IMR-90 (cell line): ENCODE measurements at regions not wholly inside any gene's neighbourhood (a gene's known extent, or its start where the extent isn't known, plus 50 kb on each side); places are given as distances from the start of the nearest gene placed in this dataset.

Source experiments
- ATAC-seq: fragments of 200-7000 bp; cut with Tn5 transposase; 2 replicates; pipeline ENCODE4 v1.9.1; 2020; ENCODE audit warnings: low read depth, mild to moderate bottlenecking, moderate library complexity
- BruUV-seq: library from RNA; stranded (reverse); fragments of 400-500 nt; replicated peaks from 2 replicates; lab custom pipeline; 2021; lab: Mats Ljungman, UMichigan
- CTCF ChIA-PET: fragments of 300-600 bp; formaldehyde crosslinking; extraction: SDS; loops from one replicate; lab custom pipeline; 2021; ENCODE audit warnings: antibody characterized with exemption; lab: Yijun Ruan, JAX
- POLR2A ChIA-PET: fragments of 300-600 bp; sonication (Branson Sonifier 250); formaldehyde crosslinking; loops from one replicate; lab custom pipeline; 2022; ENCODE audit warnings: antibody characterized with exemption; ENCODE audit not compliant: unreplicated experiment; lab: Charles Lee
- DNase-seq: peaks from one replicate; pipeline ENCODE4 v3.0.0; 2013
- H2AFZ ChIP-seq: replicated peaks from 2 replicates; pipeline ENCODE3; 2013; ENCODE audit warnings: low read length, mild to moderate bottlenecking; ENCODE audit not compliant: poor library complexity
- H2AK5ac ChIP-seq: 2 replicates; pipeline ENCODE4 v1.6.1; 2013; ENCODE audit warnings: low read depth, low read length, inconsistent platforms
- H2AK9ac ChIP-seq: replicated peaks from 2 replicates; pipeline ENCODE3; 2013; ENCODE audit warnings: mild to moderate bottlenecking, low read depth, low read length, moderate library complexity; ENCODE audit not compliant: poor library complexity
- H2BK120ac ChIP-seq: 2 replicates; pipeline ENCODE4 v1.6.1; 2013; ENCODE audit warnings: low read depth, low read length, inconsistent platforms
- H2BK15ac ChIP-seq: 3 replicates; pipeline ENCODE4 v1.6.1; 2013; ENCODE audit warnings: low read depth, low read length, inconsistent platforms
- H2BK20ac ChIP-seq: 2 replicates; pipeline ENCODE4 v1.6.1; 2013; ENCODE audit warnings: low read depth, mild to moderate bottlenecking, inconsistent platforms, low read length, moderate library complexity
- H2BK5ac ChIP-seq: 2 replicates; pipeline ENCODE4 v1.6.1; 2013; ENCODE audit warnings: mild to moderate bottlenecking, low read depth, low read length, inconsistent platforms; ENCODE audit not compliant: poor library complexity, severe bottlenecking
- H3K14ac ChIP-seq: replicated peaks from 2 replicates; pipeline ENCODE4 v1.6.1; 2013; ENCODE audit warnings: low read depth, low read length, inconsistent platforms
- H3K18ac ChIP-seq: 2 replicates; pipeline ENCODE4 v1.6.1; 2013; ENCODE audit warnings: low read depth, low read length, control low read depth
- H3K23ac ChIP-seq: 2 replicates; pipeline ENCODE4 v1.6.1; 2013; ENCODE audit warnings: low read depth, low read length, inconsistent platforms
- H3K27ac ChIP-seq: 2 replicates; pipeline ENCODE4 v1.5.1; 2013; ENCODE audit warnings: mild to moderate bottlenecking, control low read depth, low read length; ENCODE audit not compliant: insufficient read depth
- H3K27me3 ChIP-seq: 2 replicates; pipeline ENCODE4 v1.6.1; 2013; ENCODE audit warnings: low read length; ENCODE audit not compliant: control insufficient read depth, insufficient read depth
- H3K36me3 ChIP-seq: 2 replicates; pipeline ENCODE4 v1.6.1; 2013; ENCODE audit warnings: low read length, mixed read lengths; ENCODE audit not compliant: control insufficient read depth, insufficient read depth
- H3K4ac ChIP-seq: 2 replicates; pipeline ENCODE4 v1.6.1; 2013; ENCODE audit warnings: low read depth, low read length, inconsistent platforms
- H3K4me1 ChIP-seq: 2 replicates; pipeline ENCODE4 v1.6.1; 2013; ENCODE audit warnings: low read length, mixed read lengths; ENCODE audit not compliant: control insufficient read depth, insufficient read depth
- H3K4me2 ChIP-seq: 2 replicates; pipeline ENCODE4 v1.6.1; 2013; ENCODE audit warnings: low read depth, mild to moderate bottlenecking, control low read depth, low read length, moderate library complexity
- H3K4me3 ChIP-seq: 2 replicates; pipeline ENCODE4 v1.5.1; 2013; ENCODE audit warnings: low read depth, mild to moderate bottlenecking, control low read depth, low read length, moderate library complexity; ENCODE audit not compliant: insufficient read depth
- H3K56ac ChIP-seq: 2 replicates; pipeline ENCODE4 v1.6.1; 2013; ENCODE audit warnings: low read length, inconsistent platforms; ENCODE audit not compliant: insufficient read depth; ENCODE audit errors: extremely low read depth
- H3K79me1 ChIP-seq, 2 experiments: 2 replicates each; pipeline ENCODE4 v1.6.1; 2013; ENCODE audit warnings: low read length in 2 of 2, inconsistent platforms in 1 of 2, low read depth in 1 of 2
- H3K9ac ChIP-seq: 2 replicates; pipeline ENCODE4 v1.6.1; 2013; ENCODE audit warnings: low read depth, low read length, control low read depth
- H3K9me1 ChIP-seq: 2 replicates; pipeline ENCODE4 v1.6.1; 2013; ENCODE audit warnings: low read length, inconsistent platforms; ENCODE audit not compliant: insufficient read depth
- H3K9me3 ChIP-seq: 2 replicates; pipeline ENCODE4 v1.6.1; 2013; ENCODE audit warnings: low read length; ENCODE audit not compliant: control insufficient read depth, insufficient read depth
- H4K20me1 ChIP-seq: 2 replicates; pipeline ENCODE4 v1.6.1; 2013; ENCODE audit warnings: low read length, inconsistent platforms; ENCODE audit not compliant: insufficient read depth
- H4K5ac ChIP-seq: 2 replicates; pipeline ENCODE4 v1.6.1; 2013; ENCODE audit warnings: mild to moderate bottlenecking, low read depth, low read length, control low read depth
- H4K8ac ChIP-seq, 2 experiments: 2 replicates each; pipeline ENCODE4 v1.6.1; 2013; ENCODE audit warnings: low read depth in 2 of 2, low read length in 2 of 2, control low read depth in 1 of 2, inconsistent platforms in 1 of 2
- H4K91ac ChIP-seq: 2 replicates; pipeline ENCODE4 v1.6.1; 2013; ENCODE audit warnings: low read depth, low read length, inconsistent platforms; ENCODE audit not compliant: insufficient read depth
- ELK1 ChIP-seq: fragments of 150-350 bp; IDR thresholded peaks from 2 replicates; pipeline ENCODE4 v1.6.1; 2016; ENCODE audit warnings: low read depth, mild to moderate bottlenecking, low read length, moderate library complexity, borderline replicate concordance
- MAFK ChIP-seq: IDR thresholded peaks from 2 replicates; pipeline ENCODE4 v1.6.1; 2012; ENCODE audit warnings: low read depth, low read length, improper control_type of control experiment
- MXI1 ChIP-seq: IDR thresholded peaks from 2 replicates; pipeline ENCODE4 v1.6.1; 2012; ENCODE audit warnings: low read depth, mild to moderate bottlenecking, low read length, moderate library complexity, borderline replicate concordance
- RFX5 ChIP-seq: IDR thresholded peaks from 2 replicates; pipeline ENCODE4 v1.8.0; 2012; ENCODE audit warnings: low read depth, mild to moderate bottlenecking, low read length, moderate library complexity
- WGBS, 2 experiments: methylation state at CpG; one replicate each; pipeline versions ENCODE4 v1.1.5 to v1.1.7; 2013; ENCODE audit warnings: missing lambda C conversion rate in 2 of 2; ENCODE audit not compliant: insufficient read length in 1 of 2; ENCODE audit errors: extremely low coverage in 2 of 2; 5-methylcytosine and 5-hydroxymethylcytosine counted together
- dilution Hi-C: fragments of 300-500 bp; cut with HindIII; formaldehyde crosslinking; loops from one replicate; pipeline ENCODE4 v1.14.3; 2018; ENCODE audit warnings: low sequenced_read_pairs; ENCODE audit not compliant: unreplicated experiment
- in situ Hi-C: fragments of 300-500 bp; cut with MboI; formaldehyde crosslinking; loops from 3 replicates; pipeline ENCODE4 v1.14.3; 2019; ENCODE audit warnings: low sequenced_read_pairs, inconsistent platforms, mixed read lengths
- intact Hi-C: fragments of 100-400 bp; cut with micrococcal nuclease; formaldehyde crosslinking; loops from 2 replicates; pipeline ENCODE4 v1.10.0; 2022

DNA sequence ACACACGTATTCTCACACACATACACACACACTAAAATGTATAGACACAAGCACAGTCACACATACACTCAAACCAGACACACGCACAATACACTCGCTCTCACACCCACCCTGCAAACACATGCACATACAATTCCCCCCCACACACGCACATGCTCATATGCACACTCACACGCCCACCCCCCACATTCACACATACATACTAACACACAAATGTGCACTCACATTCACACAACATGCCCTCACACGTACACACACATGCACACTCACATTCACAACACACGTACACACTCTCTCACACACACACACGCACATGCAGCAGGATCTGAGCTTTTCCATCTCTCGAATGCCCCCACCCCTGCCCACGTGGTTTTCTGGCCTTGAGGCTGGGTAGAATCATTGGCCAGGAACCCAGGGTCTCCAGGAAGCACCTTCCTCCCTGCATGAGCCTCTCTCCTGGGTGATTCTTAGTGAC is 589.7 kb downstream of the PTPRU start:
- Histone ChIP-seq H3K4ac (no peak overlapping the region), H3K14ac (no peak overlapping the region), H3K36me3 (no peaks in the 10 kb centered on the region), H2BK5ac (peak overlapping the region; percentile 4), H3K9me1 (no peaks in the 10 kb centered on the region), H4K8ac (no peak overlapping the region), H3K4me2 (no peak overlapping the region), H3K27me3 (no peaks in the 10 kb centered on the region; the same call in 1 of the 2 replicates), H4K91ac (no peak overlapping the region), H2AK5ac (no peak overlapping the region), H2BK120ac (no peak overlapping the region), H2AK9ac (no peak overlapping the region), H2BK20ac (no peak overlapping the region), H4K5ac (no peak overlapping the region), H3K4me3 (no peak overlapping the region), H3K27ac (no peak overlapping the region), H3K23ac (no peak overlapping the region), H3K4me1 (no peaks in the 10 kb centered on the region), H3K18ac (no peak overlapping the region), H3K9ac (no peak overlapping the region), H3K79me1 (no peaks in the 10 kb centered on the region), H3K9me3 (no peaks in the 10 kb centered on the region), H2AFZ (peak overlapping the region; percentile 43), H3K56ac (no peak overlapping the region), H2BK15ac (no peak overlapping the region), H4K20me1 (no peaks in the 10 kb centered on the region; the same call in 1 of the 2 replicates)
- ATAC-seq (no peak), DNase-seq (no peak)
- in situ Hi-C loops, result no loop called here
- POLR2A ChIA-PET, result no interaction called here
- dilution Hi-C loops, result no loop called here
- CTCF ChIA-PET, result no interaction called here
- intact Hi-C loops, result no loop called here
- no TSS peak for BruUV-seq
- TF ChIP-seq ELK1 (no peak), RFX5 (no peak), MXI1 (no peak), MAFK (no peak)
- WGBS, 2 experiments, result 58% methylated on average over 5 of the region's 10 CpGs; no CpG with 5 or more reads in 1 of the 2 experiments
